Right lobe of liver (tissue), 6 donors: ENCODE measurements at regions not wholly inside any gene's neighbourhood (a gene's known extent, or its start where the extent isn't known, plus 50 kb on each side); places are given as distances from the start of the nearest gene placed in this dataset.

Source experiments
- ATAC-seq, 4 donors: fragments of 200-7000 bp; cut with Tn5 transposase; one replicate each; pipeline ENCODE4 v1.9.1; 2020; ENCODE audit warnings: mild to moderate bottlenecking in 4 of 4, moderate library complexity in 4 of 4
- DNase-seq, 3 donors: peaks; one replicate each; pipeline ENCODE4 v3.0.0-alpha.2; 2020
- H3K27ac ChIP-seq, 3 donors: fragments of 200-600 bp; one replicate each; pipeline ENCODE4 v1.8.0; 2022
- H3K27me3 ChIP-seq, 2 donors: fragments of 200-600 bp; one replicate each; pipeline ENCODE4 v1.8.0; 2022
- H3K36me3 ChIP-seq, 4 donors: fragments of 200-600 bp; sonication (generic) in 1 of 4; one replicate each; pipeline versions ENCODE4 v1.5.1 to v1.8.0; 2017 to 2022; ENCODE audit warnings: control low read depth in 1 of 4
- H3K4me1 ChIP-seq, 4 donors: fragments of 200-600 bp; sonication (generic) in 1 of 4; one replicate each; pipeline versions ENCODE4 v1.5.1 to v1.8.0; 2017 to 2022; ENCODE audit warnings: control low read depth in 1 of 4
- H3K4me3 ChIP-seq, 3 donors: fragments of 200-600 bp; one replicate each; pipeline ENCODE4 v1.8.0; 2022
- H3K9me3 ChIP-seq, 4 donors: fragments of 200-600 bp; sonication (generic) in 1 of 4; one replicate each; pipeline versions ENCODE4 v1.5.1 to v1.8.0; 2017 to 2022; ENCODE audit warnings: control low read depth in 1 of 4
- POLR2A ChIP-seq: fragments of 450-650 bp; IDR thresholded peaks from one replicate; pipeline ENCODE4 v1.6.1; 2017; ENCODE audit warnings: antibody characterized with exemption, mild to moderate bottlenecking
- WGBS: methylation state at CpG from one replicate; pipeline ENCODE4 v1.1.6; 2018; ENCODE audit warnings: low coverage, low lambda C conversion rate; ENCODE audit not compliant: insufficient coverage; ENCODE audit errors: missing lambda C conversion rate; 5-methylcytosine and 5-hydroxymethylcytosine counted together
- intact Hi-C, 2 donors: fragments of 100-400 bp; cut with DNase I; formaldehyde crosslinking; loops; one replicate each; pipeline versions ENCODE4 v1.11.2 to v1.14.1; 2022
- TF ChIP-seq, protein P1 (sequence below), 4 donors: fragments of 200-600 bp in 3 of 4; fragments of 450-650 bp in 1 of 4; IDR thresholded peaks; one replicate each; pipeline versions ENCODE4 v1.5.1 to v1.8.0; 2016 to 2022; ENCODE audit warnings: antibody characterized with exemption in 4 of 4, mild to moderate bottlenecking in 2 of 4
- donor health status: DM: no; HTN: yes; CAD: no.
- donor health status: DM: no; HTN: no; CAD: no.
- donor health status: DM: no; HTN: no; CAD: no.
- donor health status: DM: no; HTN: yes; CAD: no.
- donor health status: DM: no; HTN: yes; CAD: no.

DNA sequence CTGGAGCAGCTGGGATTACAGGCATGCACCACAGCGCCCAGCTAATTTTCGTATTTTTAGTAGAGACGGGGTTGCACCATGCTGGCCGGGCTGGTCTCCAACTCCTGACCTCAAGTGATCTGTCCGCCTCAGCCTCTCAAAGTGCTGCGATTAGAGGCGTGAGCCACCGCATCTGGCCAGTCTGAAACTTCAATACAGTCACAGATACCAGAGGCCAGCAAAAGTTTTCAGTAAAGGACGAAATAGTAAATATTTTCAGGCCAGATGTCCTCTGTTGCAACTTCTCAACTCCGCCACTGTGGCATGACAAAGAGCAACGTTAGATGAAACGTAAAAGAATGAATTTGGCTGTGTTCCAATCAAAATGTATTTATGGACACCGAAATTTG is 403.6 kb downstream of the MN1 start:
- WGBS, result 39% methylated on average over 13 of the region's 13 CpGs
- Histone ChIP-seq H3K36me3 (no peaks in the 10 kb centered on the region), H3K9me3 (no peaks in the 10 kb centered on the region), H3K4me1 (no peaks in the 10 kb centered on the region), H3K4me3 (no peak overlapping the region), H3K27ac (no peak overlapping the region), H3K27me3 (no peaks in the 10 kb centered on the region)
- DNase-seq (no peak), ATAC-seq (no peak)
- no peak for TF ChIP-seq POLR2A
- intact Hi-C loops, result no loop called here

- Histone ChIP-seq H3K4me1 (no peaks in the 10 kb centered on the region), H3K9me3 (no peaks in the 10 kb centered on the region), H3K27ac (no peak overlapping the region), H3K27me3 (no peaks in the 10 kb centered on the region), H3K36me3 (no peaks in the 10 kb centered on the region), H3K4me3 (no peak overlapping the region)
- TF ChIP-seq POLR2A, result no peak
- TF ChIP-seq, protein P1, sequence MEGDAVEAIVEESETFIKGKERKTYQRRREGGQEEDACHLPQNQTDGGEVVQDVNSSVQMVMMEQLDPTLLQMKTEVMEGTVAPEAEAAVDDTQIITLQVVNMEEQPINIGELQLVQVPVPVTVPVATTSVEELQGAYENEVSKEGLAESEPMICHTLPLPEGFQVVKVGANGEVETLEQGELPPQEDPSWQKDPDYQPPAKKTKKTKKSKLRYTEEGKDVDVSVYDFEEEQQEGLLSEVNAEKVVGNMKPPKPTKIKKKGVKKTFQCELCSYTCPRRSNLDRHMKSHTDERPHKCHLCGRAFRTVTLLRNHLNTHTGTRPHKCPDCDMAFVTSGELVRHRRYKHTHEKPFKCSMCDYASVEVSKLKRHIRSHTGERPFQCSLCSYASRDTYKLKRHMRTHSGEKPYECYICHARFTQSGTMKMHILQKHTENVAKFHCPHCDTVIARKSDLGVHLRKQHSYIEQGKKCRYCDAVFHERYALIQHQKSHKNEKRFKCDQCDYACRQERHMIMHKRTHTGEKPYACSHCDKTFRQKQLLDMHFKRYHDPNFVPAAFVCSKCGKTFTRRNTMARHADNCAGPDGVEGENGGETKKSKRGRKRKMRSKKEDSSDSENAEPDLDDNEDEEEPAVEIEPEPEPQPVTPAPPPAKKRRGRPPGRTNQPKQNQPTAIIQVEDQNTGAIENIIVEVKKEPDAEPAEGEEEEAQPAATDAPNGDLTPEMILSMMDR (IDR thresholded peaks at IDR 0.05), result no peak
- DNase-seq (no peak), ATAC-seq (no peak)
- intact Hi-C loops, result no loop called here
- WGBS, result 41% methylated on average over 11 of the region's 19 CpGs
Measured at GRCh38 chr22:27399161-27399560, 402.4 kb downstream of the MN1 start.

DNA sequence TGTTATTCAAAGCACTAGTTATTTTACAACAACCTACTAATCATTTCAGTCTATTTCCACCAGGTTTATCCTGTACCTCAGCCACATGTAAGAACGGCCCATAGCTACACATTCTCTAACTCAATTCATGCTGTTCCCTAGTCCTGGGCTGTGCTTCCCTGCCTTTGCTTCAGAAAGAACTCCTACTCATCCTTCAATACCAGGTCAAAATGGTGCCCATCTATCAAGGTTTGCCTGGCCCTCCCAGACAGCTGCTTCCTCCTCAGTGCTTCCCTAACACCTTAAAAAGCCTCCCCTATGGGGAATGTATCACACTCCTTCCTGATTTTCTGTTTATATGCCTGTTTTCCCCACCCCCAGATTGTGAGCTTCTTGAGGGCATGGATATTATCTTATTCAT is 400.7 kb downstream of the MN1 start:
- Histone ChIP-seq H3K9me3 (no peaks in the 10 kb centered on the region), H3K36me3 (no peaks in the 10 kb centered on the region), H3K4me1 (no peaks in the 10 kb centered on the region), H3K27me3 (no peaks in the 10 kb centered on the region), H3K27ac (no peak overlapping the region), H3K4me3 (no peak overlapping the region)
- intact Hi-C loops, result loop anchor here in 1 of 2 donors (10.0 kb wide), 1 partner anchor 194 kb away; no protein-coding TSS in a partner anchor
- DNase-seq (no peak), ATAC-seq (no peak)
- whole genome bisulfite sequencing, result 24% methylated on average over 1 of the region's 1 CpG
- TF ChIP-seq POLR2A, result no peak
- TF ChIP-seq, protein P1 (IDR thresholded peaks at IDR 0.05), result no peak

GRCh38 chr22:27401321-27401720 is 400.2 kb downstream of the MN1 start:
- Histone ChIP-seq H3K27me3 (no peaks in the 10 kb centered on the region), H3K4me3 (no peak overlapping the region), H3K27ac (no peak overlapping the region), H3K36me3 (no peaks in the 10 kb centered on the region), H3K4me1 (no peaks in the 10 kb centered on the region), H3K9me3 (no peaks in the 10 kb centered on the region)
- WGBS, result 79% methylated on average over 3 of the region's 3 CpGs
- DNase-seq (no peak), ATAC-seq (no peak)
- TF ChIP-seq POLR2A, result no peak
- TF ChIP-seq, protein P1 (IDR thresholded peaks at IDR 0.05), result no peak
- intact Hi-C loops, result loop anchor here in 1 of 2 donors (10.0 kb wide), 1 partner anchor 193 kb away; no protein-coding TSS in a partner anchor

GRCh38 chr22:27404441-27404840 is 397.1 kb downstream of the MN1 start:
- ATAC-seq (no peak), DNase-seq (no peak)
- H3K9me3 ChIP-seq, result no peaks in the 10 kb centered on the region
- 60% methylated on average over 1 of the region's 5 CpGs for WGBS
- H3K4me3 ChIP-seq, result no peak overlapping the region
- TF ChIP-seq, protein P1 (IDR thresholded peaks at IDR 0.05), result no peak
- no peak for TF ChIP-seq POLR2A
- H3K4me1 ChIP-seq, result no peaks in the 10 kb centered on the region
- H3K36me3 ChIP-seq, result no peaks in the 10 kb centered on the region
- intact Hi-C loops, result loop anchor here in 1 of 2 donors (10.0 kb wide), 1 partner anchor 190 kb away; no protein-coding TSS in a partner anchor
- no peaks in the 10 kb centered on the region for H3K27me3 ChIP-seq
- H3K27ac ChIP-seq, result no peak overlapping the region
